Glutamatergic neuron (in vitro differentiated cells): ENCODE measurements at regions not wholly inside any gene's neighbourhood (a gene's known extent, or its start where the extent isn't known, plus 50 kb on each side); places are given as distances from the start of the nearest gene placed in this dataset.
"Not testable (repeated sequence)": the region's sequence is repeated elsewhere in the genome, so short reads cannot be mapped to it uniquely, and the experiment has no call there.

Experiments
- DNase-seq: peaks from one replicate; pipeline ENCODE4 v3.0.0; 2022
- H3K27ac Mint-ChIP-seq: one replicate; pipeline ENCODE4 v1.8.0; 2020; ENCODE audit warnings: mild to moderate bottlenecking, mixed read lengths, inconsistent platforms; ENCODE audit not compliant: unreplicated experiment
- H3K27me3 Mint-ChIP-seq: one replicate; pipeline ENCODE4 v1.8.0; 2020; ENCODE audit warnings: mild to moderate bottlenecking, moderate library complexity, mixed read lengths, inconsistent platforms; ENCODE audit not compliant: unreplicated experiment
- H3K36me3 Mint-ChIP-seq: one replicate; pipeline ENCODE4 v1.8.0; 2020; ENCODE audit warnings: mild to moderate bottlenecking, mixed read lengths, inconsistent platforms; ENCODE audit not compliant: unreplicated experiment
- H3K4me1 Mint-ChIP-seq: one replicate; pipeline ENCODE4 v1.8.0; 2020; ENCODE audit warnings: mild to moderate bottlenecking, low read depth, mixed read lengths, inconsistent platforms; ENCODE audit not compliant: unreplicated experiment
- H3K4me3 Mint-ChIP-seq: one replicate; pipeline ENCODE4 v1.8.0; 2020; ENCODE audit warnings: mild to moderate bottlenecking, mixed read lengths, inconsistent platforms; ENCODE audit not compliant: unreplicated experiment
- H3K9me3 Mint-ChIP-seq: one replicate; pipeline ENCODE4 v1.8.0; 2020; ENCODE audit warnings: mild to moderate bottlenecking, moderate library complexity, mixed read lengths, inconsistent platforms; ENCODE audit not compliant: unreplicated experiment
- CTCF ChIP-seq: fragments of 200-600 bp; sonication (generic); IDR thresholded peaks from one replicate; pipeline ENCODE4 v1.5.0; 2021; ENCODE audit not compliant: partially characterized antibody, unreplicated experiment

DNA sequence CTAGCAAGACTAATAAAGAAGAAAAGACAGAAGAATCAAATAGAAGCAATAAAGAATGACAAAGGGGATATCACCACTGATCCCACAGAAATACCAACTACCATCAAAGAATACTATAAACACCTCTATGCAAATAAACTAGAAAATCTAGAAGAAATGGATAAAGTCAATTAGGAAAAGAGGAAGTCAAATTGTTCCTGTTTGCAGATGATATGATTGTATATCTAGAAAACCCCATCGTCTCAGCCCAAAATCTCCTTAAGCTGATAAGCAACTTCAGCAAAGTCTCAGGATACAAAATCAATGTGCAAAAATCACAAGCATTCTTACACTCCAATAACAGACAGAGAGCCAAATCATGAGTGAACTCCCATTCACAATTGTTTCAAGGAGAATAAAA lies 133.0 kb downstream of the ZFAND4 start:
- H3K4me1 Mint-ChIP-seq, H3K27ac Mint-ChIP-seq, H3K9me3 Mint-ChIP-seq, H3K4me3 Mint-ChIP-seq, H3K27me3 Mint-ChIP-seq, DNase-seq, H3K36me3 Mint-ChIP-seq: not testable (repeated sequence)

DNA sequence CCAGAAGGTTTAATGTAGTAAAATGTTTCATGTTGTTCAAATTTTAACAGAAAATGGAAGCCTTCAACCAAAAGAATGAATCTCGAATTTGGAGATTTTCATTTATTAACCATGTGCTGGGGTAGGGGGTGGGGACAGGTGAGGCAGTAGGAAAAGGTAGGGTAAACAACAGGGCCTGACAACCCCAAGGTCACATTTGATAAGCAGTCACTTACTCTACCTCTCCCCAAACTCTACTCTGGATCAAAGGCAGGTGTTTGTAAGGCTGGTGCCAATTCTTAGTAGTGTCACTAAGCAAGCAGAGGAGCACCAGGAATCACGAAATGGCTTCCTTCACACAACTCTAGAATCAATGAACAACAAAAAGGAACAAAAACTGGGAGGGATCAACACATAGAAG lies 138.0 kb downstream of the ZFAND4 start:
- H3K4me3 Mint-ChIP-seq = no peak overlapping the region
- no peaks in the 10 kb centered on the region for H3K9me3 Mint-ChIP-seq
- H3K4me1 Mint-ChIP-seq = no peaks in the 10 kb centered on the region
- TF ChIP-seq CTCF = no peak
- no peak overlapping the region for H3K27ac Mint-ChIP-seq
- no peak for DNase-seq
- H3K36me3 Mint-ChIP-seq = no peaks in the 10 kb centered on the region
- H3K27me3 Mint-ChIP-seq = no peaks in the 10 kb centered on the region

DNA sequence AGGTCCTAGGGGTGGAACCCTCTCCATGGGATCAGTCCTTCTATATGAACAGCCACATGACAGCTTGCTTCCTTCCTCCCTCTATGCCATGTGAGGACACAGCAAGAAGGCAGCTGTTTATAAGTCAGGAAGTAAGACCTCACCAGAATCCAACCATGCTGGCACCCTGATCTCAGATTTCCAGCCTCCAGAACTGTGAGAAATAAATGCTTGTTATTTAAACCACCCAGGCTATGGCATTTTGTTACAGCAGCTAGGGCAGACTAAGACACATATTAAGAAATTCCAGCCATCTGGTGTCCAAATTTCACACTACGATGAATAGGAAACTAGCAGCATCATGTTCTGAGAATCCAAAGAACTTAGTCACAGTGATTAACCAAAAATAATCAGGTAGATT lies 140.1 kb downstream of the ZFAND4 start:
- Mint-ChIP-seq H3K9me3 (no peaks in the 10 kb centered on the region), H3K27me3 (no peaks in the 10 kb centered on the region), H3K4me3 (no peak overlapping the region), H3K27ac (no peak overlapping the region), H3K4me1 (no peaks in the 10 kb centered on the region), H3K36me3 (no peaks in the 10 kb centered on the region)
- DNase-seq = no peak
- no peak for TF ChIP-seq CTCF

- H3K36me3 Mint-ChIP-seq = no peaks in the 10 kb centered on the region
- peaks cover 7% of the 10 kb centered on the region for H3K4me1 Mint-ChIP-seq
- H3K27me3 Mint-ChIP-seq = no peaks in the 10 kb centered on the region
- no peak overlapping the region for H3K4me3 Mint-ChIP-seq
- H3K27ac Mint-ChIP-seq = peak overlapping the region; percentile 25
- no peaks in the 10 kb centered on the region for H3K9me3 Mint-ChIP-seq
- peak; percentile 46 for DNase-seq
- no peak for TF ChIP-seq CTCF
These were observed 146.2 kb downstream of the ZFAND4 start for GRCh38 chr10:45526309-45526905.

GRCh38 chr10:45520476-45520875 lies 146.5 kb downstream of the ALOX5 start:
- H3K27ac Mint-ChIP-seq = no peak overlapping the region
- no peak for TF ChIP-seq CTCF
- no peak overlapping the region for H3K4me3 Mint-ChIP-seq
- H3K9me3 Mint-ChIP-seq = peaks cover 6% of the 10 kb centered on the region
- no peaks in the 10 kb centered on the region for H3K27me3 Mint-ChIP-seq
- peaks cover 9% of the 10 kb centered on the region for H3K4me1 Mint-ChIP-seq
- H3K36me3 Mint-ChIP-seq = no peaks in the 10 kb centered on the region
- DNase-seq = no peak
